Large intestine (tissue), 3 donors: ENCODE measurements at regions not wholly inside any gene's neighbourhood (a gene's known extent, or its start where the extent isn't known, plus 50 kb on each side); places are given as distances from the start of the nearest gene placed in this dataset.

Experiments used
- DNase-seq, 2 donors: peaks; one replicate each; pipeline versions ENCODE4 v3.0.0 to v3.0.0-alpha.2; 2013
- H3K27ac ChIP-seq: one replicate; pipeline ENCODE4 v1.5.1; 2013; ENCODE audit warnings: low read length
- H3K27me3 ChIP-seq: 2 replicates; pipeline ENCODE4 v1.6.1; 2013; ENCODE audit warnings: low read length; ENCODE audit not compliant: control insufficient read depth, insufficient read depth
- H3K36me3 ChIP-seq: 2 replicates; pipeline ENCODE4 v1.6.1; 2013; ENCODE audit warnings: low read length; ENCODE audit not compliant: control insufficient read depth, insufficient read depth
- H3K4me1 ChIP-seq: one replicate; pipeline ENCODE4 v1.6.1; 2013; ENCODE audit warnings: low read length; ENCODE audit not compliant: control insufficient read depth, insufficient read depth
- H3K4me3 ChIP-seq: one replicate; pipeline ENCODE4 v1.5.1; 2013; ENCODE audit warnings: low read length
- H3K9me3 ChIP-seq: one replicate; pipeline ENCODE4 v1.6.1; 2013; ENCODE audit warnings: mild to moderate bottlenecking, low read depth, low read length, moderate library complexity; ENCODE audit not compliant: control insufficient read depth
- WGBS: methylation state at CpG from one replicate; pipeline ENCODE4 v1.1.5; 2013; ENCODE audit warnings: low lambda C conversion rate; ENCODE audit not compliant: insufficient coverage; 5-methylcytosine and 5-hydroxymethylcytosine counted together

- WGBS = 86% methylated on average over 2 of the region's 3 CpGs
- no peaks in the 10 kb centered on the region for H3K36me3 ChIP-seq
Measured at GRCh38 chr10:106473129-106473685, 691.3 kb downstream of the SORCS1 start.

GRCh38 chr10:106467506-106467905 is 697.0 kb downstream of the SORCS1 start:
- Histone ChIP-seq H3K36me3 (no peaks in the 10 kb centered on the region), H3K4me1 (no peaks in the 10 kb centered on the region), H3K27ac (no peak overlapping the region), H3K9me3 (peaks cover 2% of the 10 kb centered on the region), H3K27me3 (no peaks in the 10 kb centered on the region), H3K4me3 (no peak overlapping the region)
- no CpG with 5 or more reads among the region's 6 CpGs for WGBS
- no peak for DNase-seq

More at GRCh38 chr10:106473129-106473685, 691.3 kb downstream of the SORCS1 start:
- no peak for DNase-seq
- H3K9me3 ChIP-seq = no peaks in the 10 kb centered on the region
- H3K27me3 ChIP-seq = no peaks in the 10 kb centered on the region
- H3K4me3 ChIP-seq = no peak overlapping the region
- H3K4me1 ChIP-seq = no peaks in the 10 kb centered on the region
- no peak overlapping the region for H3K27ac ChIP-seq

- DNase-seq = no peak
- H3K4me1 ChIP-seq = no peaks in the 10 kb centered on the region
- H3K27ac ChIP-seq = no peak overlapping the region
- H3K36me3 ChIP-seq = no peaks in the 10 kb centered on the region
- no peaks in the 10 kb centered on the region for H3K27me3 ChIP-seq
- 93% methylated on average over 3 of the region's 3 CpGs for WGBS
- no peaks in the 10 kb centered on the region for H3K9me3 ChIP-seq
- H3K4me3 ChIP-seq = no peak overlapping the region
Measured at GRCh38 chr10:106457522-106457921, 707.0 kb downstream of the SORCS1 start.

- no peak for DNase-seq
- H3K4me3 ChIP-seq = no peak overlapping the region
- no peaks in the 10 kb centered on the region for H3K9me3 ChIP-seq
- no peaks in the 10 kb centered on the region for H3K36me3 ChIP-seq
- no peaks in the 10 kb centered on the region for H3K27me3 ChIP-seq
- WGBS = 33% methylated on average over 1 of the region's 3 CpGs
- H3K4me1 ChIP-seq = no peaks in the 10 kb centered on the region
- H3K27ac ChIP-seq = no peak overlapping the region
Measured at GRCh38 chr10:106454233-106454632, 710.3 kb downstream of the SORCS1 start.

- no peak for DNase-seq
- H3K36me3 ChIP-seq = no peaks in the 10 kb centered on the region
- no peaks in the 10 kb centered on the region for H3K9me3 ChIP-seq
- H3K27me3 ChIP-seq = no peaks in the 10 kb centered on the region
- WGBS = no CpG with 5 or more reads among the region's 1 CpG
- no peaks in the 10 kb centered on the region for H3K4me1 ChIP-seq
- H3K27ac ChIP-seq = no peak overlapping the region
- H3K4me3 ChIP-seq = no peak overlapping the region
Measured at GRCh38 chr10:106450966-106451365, 713.5 kb downstream of the SORCS1 start.

- H3K4me1 ChIP-seq = no peaks in the 10 kb centered on the region
- H3K36me3 ChIP-seq = no peaks in the 10 kb centered on the region
- H3K9me3 ChIP-seq = no peaks in the 10 kb centered on the region
- no peak for DNase-seq
- H3K27ac ChIP-seq = no peak overlapping the region
- H3K4me3 ChIP-seq = no peak overlapping the region
- no peaks in the 10 kb centered on the region for H3K27me3 ChIP-seq
Measured at GRCh38 chr10:106446920-106447319, 717.6 kb downstream of the SORCS1 start.

GRCh38 chr10:106442223-106442622 is 722.3 kb downstream of the SORCS1 start:
- DNase-seq = no peak
- H3K4me1 ChIP-seq = no peaks in the 10 kb centered on the region
- H3K27ac ChIP-seq = no peak overlapping the region
- 88% methylated on average over 2 of the region's 2 CpGs for whole genome bisulfite sequencing
- H3K27me3 ChIP-seq = no peaks in the 10 kb centered on the region
- no peaks in the 10 kb centered on the region for H3K9me3 ChIP-seq
- no peak overlapping the region for H3K4me3 ChIP-seq
- no peaks in the 10 kb centered on the region for H3K36me3 ChIP-seq

GRCh38 chr10:106440767-106441166 is 723.7 kb downstream of the SORCS1 start:
- no peak for DNase-seq
- H3K4me3 ChIP-seq = no peak overlapping the region
- no peaks in the 10 kb centered on the region for H3K4me1 ChIP-seq
- no CpG with 5 or more reads among the region's 4 CpGs for WGBS
- no peaks in the 10 kb centered on the region for H3K36me3 ChIP-seq
- H3K27me3 ChIP-seq = no peaks in the 10 kb centered on the region
- no peaks in the 10 kb centered on the region for H3K9me3 ChIP-seq
- no peak overlapping the region for H3K27ac ChIP-seq

GRCh38 chr10:106440355-106440754 is 724.2 kb downstream of the SORCS1 start:
- 83% methylated on average over 1 of the region's 2 CpGs for WGBS
- Histone ChIP-seq H3K36me3 (no peaks in the 10 kb centered on the region), H3K9me3 (no peaks in the 10 kb centered on the region), H3K27ac (no peak overlapping the region), H3K4me1 (no peaks in the 10 kb centered on the region), H3K27me3 (no peaks in the 10 kb centered on the region), H3K4me3 (no peak overlapping the region)
- no peak for DNase-seq

GRCh38 chr10:106439366-106439765 is 725.1 kb downstream of the SORCS1 start:
- H3K4me3 ChIP-seq = no peak overlapping the region
- no peaks in the 10 kb centered on the region for H3K27me3 ChIP-seq
- no peak overlapping the region for H3K27ac ChIP-seq
- no peak for DNase-seq
- H3K9me3 ChIP-seq = no peaks in the 10 kb centered on the region
- H3K4me1 ChIP-seq = no peaks in the 10 kb centered on the region
- WGBS = 60% methylated on average over 1 of the region's 3 CpGs
- H3K36me3 ChIP-seq = no peaks in the 10 kb centered on the region

- Histone ChIP-seq H3K36me3 (no peaks in the 10 kb centered on the region), H3K4me3 (no peak overlapping the region), H3K27me3 (no peaks in the 10 kb centered on the region), H3K27ac (no peak overlapping the region), H3K9me3 (no peaks in the 10 kb centered on the region), H3K4me1 (no peaks in the 10 kb centered on the region)
- DNase-seq = no peak
- 40% methylated on average over 1 of the region's 1 CpG for WGBS
Measured at GRCh38 chr10:106438386-106438785, 726.1 kb downstream of the SORCS1 start.
